ENCODE measurements at regions not wholly inside any gene's neighbourhood (a gene's known extent, or its start where the extent isn't known, plus 50 kb on each side); places are given as distances from the start of the nearest gene placed in this dataset.
"Not testable (repeated sequence)": the region's sequence is repeated elsewhere in the genome, so short reads cannot be mapped to it uniquely, and the experiment has no call there.

DNA sequence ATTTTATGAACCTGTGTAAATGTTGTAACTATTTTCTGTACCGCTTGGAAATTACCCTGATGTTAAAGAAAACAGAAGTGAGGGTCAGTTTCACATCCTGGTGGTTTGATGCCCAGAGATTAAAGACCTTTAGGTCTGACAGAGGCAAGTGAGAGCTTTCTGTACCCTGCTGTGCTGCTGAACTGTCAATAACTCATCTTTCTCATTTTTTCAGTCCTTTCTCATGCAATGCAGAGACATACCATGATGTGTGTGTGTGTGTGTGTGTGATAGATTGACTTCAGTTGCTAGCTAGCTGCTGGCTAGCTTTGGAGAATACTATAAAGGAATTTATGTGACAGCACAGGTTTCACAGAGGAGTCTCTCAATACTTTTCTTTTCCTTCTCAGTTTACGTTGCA lies 2025.6 kb upstream of the LRRTM1 start:
- Histone ChIP-seq H3K27me3 (ENCODE audit: control insufficient read depth in 3 of 3, insufficient read depth in 3 of 3, low read length in 2 of 3) (no peaks in the 10 kb centered on the region), H3K27ac (ENCODE audit: low read depth in 1 of 2, low read length in 1 of 2) (no peak overlapping the region), H3K4me3 (no peak overlapping the region), H3K9ac (ENCODE audit: insufficient read depth in 1 of 2, low read length in 2 of 2) (no peak overlapping the region), H3K9me3 (ENCODE audit: control insufficient read depth in 4 of 4, insufficient read depth in 3 of 4, low read length in 3 of 4) (peaks cover 0 to 2% (median 0%) of the 10 kb centered on the region in 4 donors), H3K4me1 (ENCODE audit: control insufficient read depth in 5 of 5, insufficient read depth in 5 of 5, low read length in 5 of 5) (no peaks in the 10 kb centered on the region), H3K36me3 (ENCODE audit: control insufficient read depth in 4 of 4, insufficient read depth in 4 of 4, low read length in 4 of 4) (no peaks in the 10 kb centered on the region)
- ATAC-seq (ENCODE audit: insufficient read depth, low FRiP score), result no peak
- WGBS, 2 donors, result 90 to 91% methylated on average over 2 of the region's 2 CpGs
- TF ChIP-seq, protein P1, sequence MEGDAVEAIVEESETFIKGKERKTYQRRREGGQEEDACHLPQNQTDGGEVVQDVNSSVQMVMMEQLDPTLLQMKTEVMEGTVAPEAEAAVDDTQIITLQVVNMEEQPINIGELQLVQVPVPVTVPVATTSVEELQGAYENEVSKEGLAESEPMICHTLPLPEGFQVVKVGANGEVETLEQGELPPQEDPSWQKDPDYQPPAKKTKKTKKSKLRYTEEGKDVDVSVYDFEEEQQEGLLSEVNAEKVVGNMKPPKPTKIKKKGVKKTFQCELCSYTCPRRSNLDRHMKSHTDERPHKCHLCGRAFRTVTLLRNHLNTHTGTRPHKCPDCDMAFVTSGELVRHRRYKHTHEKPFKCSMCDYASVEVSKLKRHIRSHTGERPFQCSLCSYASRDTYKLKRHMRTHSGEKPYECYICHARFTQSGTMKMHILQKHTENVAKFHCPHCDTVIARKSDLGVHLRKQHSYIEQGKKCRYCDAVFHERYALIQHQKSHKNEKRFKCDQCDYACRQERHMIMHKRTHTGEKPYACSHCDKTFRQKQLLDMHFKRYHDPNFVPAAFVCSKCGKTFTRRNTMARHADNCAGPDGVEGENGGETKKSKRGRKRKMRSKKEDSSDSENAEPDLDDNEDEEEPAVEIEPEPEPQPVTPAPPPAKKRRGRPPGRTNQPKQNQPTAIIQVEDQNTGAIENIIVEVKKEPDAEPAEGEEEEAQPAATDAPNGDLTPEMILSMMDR (IDR thresholded peaks at IDR 0.05; ENCODE audit: control extremely low read depth, extremely low read depth), result no peak
- no peak for DNase-seq

DNA sequence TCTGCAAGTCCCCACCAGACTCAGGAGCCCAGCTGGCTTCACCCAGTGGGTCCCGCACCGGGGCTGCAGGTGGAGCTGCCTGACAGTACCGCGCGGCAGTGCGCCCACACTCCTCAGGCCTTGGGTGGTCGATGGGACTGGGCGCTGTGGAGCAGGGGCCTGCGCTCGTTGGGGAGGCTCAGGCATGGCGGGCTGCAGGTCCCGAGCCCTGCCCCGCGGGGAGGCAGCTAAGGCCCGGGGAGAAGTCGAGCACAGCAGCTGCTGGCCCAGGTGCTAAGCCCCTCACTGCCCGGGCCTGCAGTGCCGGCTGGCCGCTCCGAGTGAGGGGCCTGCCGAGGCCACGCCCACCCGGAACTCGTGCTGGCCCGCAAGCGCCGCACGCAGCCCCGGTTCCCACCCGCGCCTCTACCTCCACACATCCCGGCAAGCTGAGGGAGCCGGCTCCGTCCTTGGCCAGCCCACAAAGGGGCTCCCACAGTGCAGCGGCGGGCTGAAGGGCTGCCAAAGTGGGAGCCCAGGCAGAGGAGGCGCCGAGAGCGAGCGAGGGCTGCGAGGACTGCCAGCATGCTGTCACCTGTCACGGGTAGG lies 2021.7 kb upstream of the LRRTM1 start:
- H3K9me3 ChIP-seq (ENCODE audit: control insufficient read depth in 4 of 4, insufficient read depth in 3 of 4, low read length in 3 of 4); ATAC-seq (ENCODE audit: insufficient read depth, low FRiP score); H3K4me1 ChIP-seq (ENCODE audit: control insufficient read depth in 5 of 5, insufficient read depth in 5 of 5, low read length in 5 of 5); H3K36me3 ChIP-seq (ENCODE audit: control insufficient read depth in 4 of 4, insufficient read depth in 4 of 4, low read length in 4 of 4); H3K4me3 ChIP-seq; H3K9ac ChIP-seq (ENCODE audit: insufficient read depth in 1 of 2, low read length in 2 of 2); H3K27me3 ChIP-seq (ENCODE audit: control insufficient read depth in 3 of 3, insufficient read depth in 3 of 3, low read length in 2 of 3); H3K27ac ChIP-seq (ENCODE audit: low read depth in 1 of 2, low read length in 1 of 2); DNase-seq: not testable (repeated sequence)
- 95% methylated on average over 40 to 42 of the region's 42 CpGs for WGBS, 2 donors

DNA sequence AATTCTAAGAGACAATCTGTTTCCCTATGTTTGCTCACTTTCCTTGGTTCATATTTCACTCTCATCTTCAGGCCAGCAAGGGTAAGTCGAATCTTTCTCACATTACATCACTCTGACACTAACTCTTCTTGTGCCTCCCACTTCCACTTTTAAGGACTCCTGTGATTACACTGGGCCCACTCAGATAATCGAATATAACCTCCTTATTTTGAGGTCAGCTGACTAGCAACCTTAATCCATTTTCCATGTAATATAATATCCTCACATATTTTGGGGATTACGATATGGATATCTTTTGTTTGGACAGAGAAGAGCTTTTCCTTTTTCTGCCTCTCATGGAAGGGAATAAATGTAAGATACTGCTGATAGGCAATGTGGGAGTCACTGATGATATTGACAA lies 2015.7 kb upstream of the LRRTM1 start:
- Histone ChIP-seq H3K9me3 (ENCODE audit: control insufficient read depth in 4 of 4, insufficient read depth in 3 of 4, low read length in 3 of 4) (no peaks in the 10 kb centered on the region), H3K27me3 (ENCODE audit: control insufficient read depth in 3 of 3, insufficient read depth in 3 of 3, low read length in 2 of 3) (no peaks in the 10 kb centered on the region), H3K4me3 (no peak overlapping the region), H3K27ac (ENCODE audit: low read depth in 1 of 2, low read length in 1 of 2) (no peak overlapping the region), H3K9ac (ENCODE audit: insufficient read depth in 1 of 2, low read length in 2 of 2) (no peak overlapping the region), H3K36me3 (ENCODE audit: control insufficient read depth in 4 of 4, insufficient read depth in 4 of 4, low read length in 4 of 4) (no peaks in the 10 kb centered on the region), H3K4me1 (ENCODE audit: control insufficient read depth in 5 of 5, insufficient read depth in 5 of 5, low read length in 5 of 5) (peaks cover 0 to 16% (median 0%) of the 10 kb centered on the region in 5 donors)
- no peak for DNase-seq
- no peak for ATAC-seq (ENCODE audit: insufficient read depth, low FRiP score)
- TF ChIP-seq, protein P1 (IDR thresholded peaks at IDR 0.05; ENCODE audit: control extremely low read depth, extremely low read depth), result no peak
- WGBS, 2 donors, result 82 to 83% methylated on average over 3 of the region's 3 CpGs

DNA sequence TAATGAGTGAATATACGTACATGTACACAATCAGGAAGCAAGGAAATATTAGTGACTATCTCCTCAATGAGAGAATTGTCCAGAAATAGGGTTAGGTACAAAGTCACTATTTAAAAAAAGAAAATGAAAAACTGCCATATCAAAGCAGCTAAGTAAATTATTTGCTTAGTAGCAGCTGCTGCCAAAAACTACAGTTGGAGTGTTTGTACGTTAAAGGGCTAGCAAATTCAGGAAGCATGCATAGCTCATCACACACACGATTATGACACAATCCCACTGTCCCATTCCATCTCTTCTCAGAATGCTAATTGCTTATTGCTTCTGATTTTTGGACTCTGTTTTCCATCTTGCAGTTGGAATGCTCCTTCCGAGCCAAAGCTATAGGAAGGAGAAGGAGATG lies 2012.5 kb upstream of the LRRTM1 start:
- no peak overlapping the region for H3K27ac ChIP-seq (ENCODE audit: low read depth in 1 of 2, low read length in 1 of 2)
- H3K4me3 ChIP-seq, result no peak overlapping the region
- WGBS, 2 donors, result 29 to 55% methylated on average over 4 of the region's 4 CpGs
- no peaks in the 10 kb centered on the region for H3K36me3 ChIP-seq (ENCODE audit: control insufficient read depth in 4 of 4, insufficient read depth in 4 of 4, low read length in 4 of 4)
- ATAC-seq (ENCODE audit: insufficient read depth, low FRiP score), result no peak
- TF ChIP-seq, protein P1 (IDR thresholded peaks at IDR 0.05; ENCODE audit: control extremely low read depth, extremely low read depth), result no peak
- peaks cover 0 to 16% (median 0%) of the 10 kb centered on the region in 5 donors for H3K4me1 ChIP-seq (ENCODE audit: control insufficient read depth in 5 of 5, insufficient read depth in 5 of 5, low read length in 5 of 5)
- H3K9ac ChIP-seq (ENCODE audit: insufficient read depth in 1 of 2, low read length in 2 of 2), result no peak overlapping the region
- H3K27me3 ChIP-seq (ENCODE audit: control insufficient read depth in 3 of 3, insufficient read depth in 3 of 3, low read length in 2 of 3), result no peaks in the 10 kb centered on the region
- H3K9me3 ChIP-seq (ENCODE audit: control insufficient read depth in 4 of 4, insufficient read depth in 3 of 4, low read length in 3 of 4), result no peaks in the 10 kb centered on the region
- peak; percentile 78 to 98 (median 96) for DNase-seq
